PC-9 (cell line): ENCODE measurements at regions not wholly inside any gene's neighbourhood (a gene's known extent, or its start where the extent isn't known, plus 50 kb on each side); places are given as distances from the start of the nearest gene placed in this dataset.
A peak's percentile ranks its signal among the peaks of the same experiment; 100 is the strongest.

Source experiments
- BruUV-seq: library from RNA; stranded (reverse); fragments of 400-500 nt; replicated peaks from 2 replicates; lab custom pipeline; 2021; lab: Mats Ljungman, UMichigan
- CTCF ChIA-PET: fragments of 300-600 bp; sonication (Branson Sonifier 250); formaldehyde crosslinking; loops from one replicate; lab custom pipeline; 2022; ENCODE audit warnings: antibody characterized with exemption; lab: Charles Lee
- POLR2A ChIA-PET: fragments of 300-600 bp; sonication (Branson Sonifier 250); formaldehyde crosslinking; loops from one replicate; lab custom pipeline; 2022; ENCODE audit warnings: antibody characterized with exemption; ENCODE audit not compliant: unreplicated experiment; lab: Charles Lee
- DNase-seq, 2 experiments: peaks; one replicate each; pipeline versions ENCODE4 v3.0.0 to v3.0.0-alpha.2; 2015 to 2022; ENCODE audit warnings: mixed read lengths in 1 of 2
- H2AFZ ChIP-seq: fragments of 200-600 bp; sonication (generic); 2 replicates; pipeline ENCODE4 v1.8.1; 2017; ENCODE audit warnings: antibody characterized with exemption
- H3F3A ChIP-seq: fragments of 200-600 bp; sonication (generic); 2 replicates; pipeline ENCODE4 v1.8.1; 2017; ENCODE audit warnings: antibody characterized with exemption, mild to moderate bottlenecking, low read depth; ENCODE audit not compliant: insufficient read depth
- H3K27ac ChIP-seq: fragments of 200-600 bp; sonication (generic); 2 replicates; pipeline ENCODE4 v1.6.1; 2016; ENCODE audit warnings: mixed run types
- H3K27me3 ChIP-seq: fragments of 200-600 bp; sonication (generic); 2 replicates; pipeline ENCODE4 v1.6.1; 2016; ENCODE audit warnings: low read depth, mixed run types; ENCODE audit not compliant: insufficient read depth
- H3K36me3 ChIP-seq: fragments of 200-600 bp; sonication (generic); 2 replicates; pipeline ENCODE4 v1.6.1; 2016; ENCODE audit warnings: low read depth, mixed run types
- H3K4me1 ChIP-seq: fragments of 200-600 bp; sonication (generic); replicated peaks from 2 replicates; pipeline ENCODE4 v1.6.1; 2016; ENCODE audit warnings: mixed run types; ENCODE audit not compliant: insufficient read depth
- H3K4me2 ChIP-seq: fragments of 200-600 bp; sonication (generic); 2 replicates; pipeline ENCODE4 v1.6.1; 2017; ENCODE audit warnings: mixed run types
- H3K4me3 ChIP-seq: fragments of 200-600 bp; sonication (generic); 2 replicates; pipeline ENCODE4 v1.6.1; 2016; ENCODE audit warnings: mixed run types
- H3K79me2 ChIP-seq: fragments of 200-600 bp; sonication (generic); 2 replicates; pipeline ENCODE4 v1.6.1; 2017; ENCODE audit warnings: low read depth, mixed run types
- H3K9me2 ChIP-seq: fragments of 200-600 bp; sonication (generic); 2 replicates; pipeline ENCODE4 v1.8.1; 2017; ENCODE audit warnings: mild to moderate bottlenecking; ENCODE audit not compliant: insufficient read depth
- H3K9me3 ChIP-seq: fragments of 200-600 bp; sonication (generic); 2 replicates; pipeline ENCODE4 v1.8.1; 2016; ENCODE audit warnings: low read depth; ENCODE audit not compliant: insufficient read depth
- H4K20me1 ChIP-seq: fragments of 200-600 bp; sonication (generic); 2 replicates; pipeline ENCODE4 v1.8.1; 2017; ENCODE audit not compliant: insufficient read depth
- CTCF ChIP-seq: fragments of 200-600 bp; sonication (generic); conservative IDR thresholded peaks from 2 replicates; pipeline ENCODE4 v1.6.1; 2017; ENCODE audit warnings: mixed run types, antibody characterized with exemption, mild to moderate bottlenecking, moderate library complexity
- EZH2 ChIP-seq: fragments of 200-600 bp; sonication (generic); IDR thresholded peaks from 2 replicates; pipeline ENCODE4 v1.8.0; 2017; ENCODE audit warnings: antibody characterized with exemption, low read depth
- intact Hi-C: fragments of 100-400 bp; cut with micrococcal nuclease; formaldehyde crosslinking; loops from one replicate; pipeline ENCODE4 v1.10.0; 2022; ENCODE audit not compliant: unreplicated experiment

DNA sequence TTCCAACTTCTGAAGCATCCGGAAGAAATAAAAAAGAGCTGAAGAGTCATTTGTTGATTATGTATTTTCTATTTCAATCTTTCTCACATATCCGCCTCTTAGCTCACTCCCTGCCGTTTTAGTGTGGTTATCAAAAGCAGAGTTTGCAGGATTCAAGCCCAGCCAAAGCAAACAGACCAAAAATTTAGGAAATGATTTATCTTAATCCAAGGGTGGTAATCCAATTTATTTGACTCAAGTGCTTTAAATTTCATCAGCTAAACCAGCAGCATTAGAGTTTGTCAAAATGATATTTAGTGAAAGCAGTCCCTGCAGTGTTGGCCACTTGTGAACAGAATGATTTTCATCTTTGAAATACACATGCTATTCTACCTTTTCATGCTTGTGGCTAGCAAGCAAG lies 129.3 kb upstream of the CCDC68 start:
- H3K4me2 ChIP-seq: peak overlapping the region; percentile 27
- POLR2A ChIA-PET: no interaction called here

GRCh38 chr18:55088000-55088401 lies 128.7 kb upstream of the CCDC68 start:
- TF ChIP-seq CTCF (no peak), EZH2 (no peak)
- Histone ChIP-seq H3K9me2 (no peaks in the 10 kb centered on the region), H3F3A (peaks cover 17% of the 10 kb centered on the region), H3K36me3 (no peaks in the 10 kb centered on the region), H3K27me3 (no peaks in the 10 kb centered on the region), H3K9me3 (peaks cover 12% of the 10 kb centered on the region; the same call in 1 of the 2 replicates), H3K27ac (peak overlapping the region; percentile 29; the same call in 1 of the 2 replicates), H3K4me1 (peaks cover 25% of the 10 kb centered on the region), H3K4me3 (no peak overlapping the region), H3K79me2 (no peaks in the 10 kb centered on the region), H3K4me2 (peak overlapping the region; percentile 27), H4K20me1 (no peaks in the 10 kb centered on the region), H2AFZ (no peak overlapping the region)
- ChIA-PET POLR2A (no interaction called here), CTCF (no interaction called here)
- BruUV-seq: no TSS peak
- intact Hi-C loops: no loop called here
- DNase-seq: peak; percentile 18 to 93

More for the DNA sequence above, 129.3 kb upstream of the CCDC68 start:
- no peak for TF ChIP-seq CTCF
- no peak for TF ChIP-seq EZH2
- Histone ChIP-seq H2AFZ (no peak overlapping the region), H3K9me2 (no peaks in the 10 kb centered on the region), H3K36me3 (no peaks in the 10 kb centered on the region), H4K20me1 (no peaks in the 10 kb centered on the region), H3K79me2 (no peaks in the 10 kb centered on the region), H3K9me3 (peaks cover 12% of the 10 kb centered on the region; the same call in 1 of the 2 replicates), H3K27ac (no peak overlapping the region), H3K4me1 (peaks cover 25% of the 10 kb centered on the region), H3K27me3 (no peaks in the 10 kb centered on the region), H3K4me3 (no peak overlapping the region), H3F3A (peaks cover 17% of the 10 kb centered on the region)
- DNase-seq: no peak
- BruUV-seq: no TSS peak
- CTCF ChIA-PET: no interaction called here
- intact Hi-C loops: no loop called here

DNA sequence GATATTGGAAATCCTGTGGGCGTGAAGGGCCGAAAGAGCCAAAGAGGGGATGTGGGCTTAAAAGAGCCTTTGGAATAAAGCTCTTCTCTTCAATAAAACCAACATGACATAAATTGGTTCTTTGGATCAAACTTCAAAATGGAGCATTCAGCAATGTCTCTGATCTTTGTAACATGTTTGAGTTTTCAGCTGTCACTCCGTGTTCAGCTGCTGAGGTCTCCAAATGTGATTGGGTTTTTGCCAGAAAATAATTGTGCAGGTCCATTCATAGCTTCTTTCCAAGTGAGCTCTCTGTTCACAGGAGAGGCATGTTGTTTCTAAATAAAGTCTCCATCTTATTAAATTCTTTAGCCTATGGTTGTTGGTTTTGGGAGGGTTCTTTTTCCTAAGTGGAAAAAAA lies 127.6 kb upstream of the CCDC68 start:
- Histone ChIP-seq H2AFZ (no peak overlapping the region), H3K27ac (no peak overlapping the region), H3K79me2 (no peaks in the 10 kb centered on the region), H3K36me3 (no peaks in the 10 kb centered on the region), H4K20me1 (no peaks in the 10 kb centered on the region), H3K4me1 (peaks cover 25% of the 10 kb centered on the region), H3K4me3 (no peak overlapping the region), H3K4me2 (no peak overlapping the region), H3K27me3 (no peaks in the 10 kb centered on the region), H3F3A (peaks cover 17% of the 10 kb centered on the region), H3K9me3 (peaks cover 12% of the 10 kb centered on the region; the same call in 1 of the 2 replicates), H3K9me2 (no peaks in the 10 kb centered on the region)
- ChIA-PET CTCF (no interaction called here), POLR2A (no interaction called here)
- BruUV-seq: no TSS peak
- intact Hi-C loops: no loop called here
- TF ChIP-seq CTCF (no peak), EZH2 (no peak)
- no peak for DNase-seq
